ENCODE measurements at regions not wholly inside any gene's neighbourhood (a gene's known extent, or its start where the extent isn't known, plus 50 kb on each side); places are given as distances from the start of the nearest gene placed in this dataset.

- Histone ChIP-seq H3K4me3 (ENCODE audit: low read depth, low read length) (no peak overlapping the region), H3K27ac (ENCODE audit: extremely low read depth, low read depth, low read length) (no peak overlapping the region), H3K36me3 (ENCODE audit: control insufficient read depth in 2 of 2, insufficient read depth in 1 of 2, low read length in 2 of 2) (no peaks in the 10 kb centered on the region), H3K4me1 (ENCODE audit: control insufficient read depth, insufficient read depth, low read length) (no peaks in the 10 kb centered on the region), H3K9me3 (ENCODE audit: control insufficient read depth, insufficient read depth, low read depth, low read length) (no peaks in the 10 kb centered on the region)
- no peak for TF ChIP-seq ZNF248 (tag by site-specific recombination; IDR thresholded peaks at IDR 0.05)
- TF ChIP-seq SCRT1 (tag by site-specific recombination; IDR thresholded peaks at IDR 0.05; ENCODE audit: borderline replicate concordance), result no peak
- TF ChIP-seq, protein P1, sequence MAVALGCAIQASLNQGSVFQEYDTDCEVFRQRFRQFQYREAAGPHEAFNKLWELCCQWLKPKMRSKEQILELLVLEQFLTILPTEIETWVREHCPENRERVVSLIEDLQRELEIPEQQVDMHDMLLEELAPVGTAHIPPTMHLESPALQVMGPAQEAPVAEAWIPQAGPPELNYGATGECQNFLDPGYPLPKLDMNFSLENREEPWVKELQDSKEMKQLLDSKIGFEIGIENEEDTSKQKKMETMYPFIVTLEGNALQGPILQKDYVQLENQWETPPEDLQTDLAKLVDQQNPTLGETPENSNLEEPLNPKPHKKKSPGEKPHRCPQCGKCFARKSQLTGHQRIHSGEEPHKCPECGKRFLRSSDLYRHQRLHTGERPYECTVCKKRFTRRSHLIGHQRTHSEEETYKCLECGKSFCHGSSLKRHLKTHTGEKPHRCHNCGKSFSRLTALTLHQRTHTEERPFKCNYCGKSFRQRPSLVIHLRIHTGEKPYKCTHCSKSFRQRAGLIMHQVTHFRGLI (tag by site-specific recombination; IDR thresholded peaks at IDR 0.05), result no peak
- TF ChIP-seq SCRT2 (tag by site-specific recombination; IDR thresholded peaks at IDR 0.05), result no peak
- no peak for TF ChIP-seq ZNF658 (tag by site-specific recombination; IDR thresholded peaks at IDR 0.05)
- no peak for TF ChIP-seq ZNF785 (tag by site-specific recombination; IDR thresholded peaks at IDR 0.05)
- no peak for TF ChIP-seq ZNF664 (tag by site-specific recombination; IDR thresholded peaks at IDR 0.05)
- POLR2A ChIA-PET, result no interaction called here
- CTCF ChIA-PET, result no interaction called here
Observed at GRCh38 chr18:9020221-9020620, 82.3 kb upstream of the NDUFV2 start.

- ChIA-PET CTCF (no interaction called here), POLR2A (no interaction called here)
- TF ChIP-seq KLF7 (tag by site-specific recombination; IDR thresholded peaks at IDR 0.05; ENCODE audit: borderline replicate concordance) (no peak), ZNF843 (tag by site-specific recombination; IDR thresholded peaks at IDR 0.05) (no peak), YY1 (tag by site-specific recombination; IDR thresholded peaks at IDR 0.05) (no peak), ZNF148 (tag by site-specific recombination; IDR thresholded peaks at IDR 0.05; ENCODE audit: borderline replicate concordance) (no peak), MYNN (tag by site-specific recombination; IDR thresholded peaks at IDR 0.05; ENCODE audit: borderline replicate concordance) (no peak), ZFHX2 (tag by site-specific recombination; conservative IDR thresholded peaks at IDR 0.05) (no peak), ZNF555 (tag by site-specific recombination; conservative IDR thresholded peaks at IDR 0.05) (no peak), ZNF10 (tag by site-specific recombination; IDR thresholded peaks at IDR 0.05) (no peak), ZNF777 (tag by site-specific recombination; IDR thresholded peaks at IDR 0.05; ENCODE audit: borderline replicate concordance) (no peak), KLF17 (tag by site-specific recombination; IDR thresholded peaks at IDR 0.05) (no peak), ZSCAN23 (tag by site-specific recombination; IDR thresholded peaks at IDR 0.05) (no peak)
- TF ChIP-seq, protein P2, sequence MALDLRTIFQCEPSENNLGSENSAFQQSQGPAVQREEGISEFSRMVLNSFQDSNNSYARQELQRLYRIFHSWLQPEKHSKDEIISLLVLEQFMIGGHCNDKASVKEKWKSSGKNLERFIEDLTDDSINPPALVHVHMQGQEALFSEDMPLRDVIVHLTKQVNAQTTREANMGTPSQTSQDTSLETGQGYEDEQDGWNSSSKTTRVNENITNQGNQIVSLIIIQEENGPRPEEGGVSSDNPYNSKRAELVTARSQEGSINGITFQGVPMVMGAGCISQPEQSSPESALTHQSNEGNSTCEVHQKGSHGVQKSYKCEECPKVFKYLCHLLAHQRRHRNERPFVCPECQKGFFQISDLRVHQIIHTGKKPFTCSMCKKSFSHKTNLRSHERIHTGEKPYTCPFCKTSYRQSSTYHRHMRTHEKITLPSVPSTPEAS (tag by site-specific recombination; IDR thresholded peaks at IDR 0.05), result no peak
- TF ChIP-seq, protein P3, sequence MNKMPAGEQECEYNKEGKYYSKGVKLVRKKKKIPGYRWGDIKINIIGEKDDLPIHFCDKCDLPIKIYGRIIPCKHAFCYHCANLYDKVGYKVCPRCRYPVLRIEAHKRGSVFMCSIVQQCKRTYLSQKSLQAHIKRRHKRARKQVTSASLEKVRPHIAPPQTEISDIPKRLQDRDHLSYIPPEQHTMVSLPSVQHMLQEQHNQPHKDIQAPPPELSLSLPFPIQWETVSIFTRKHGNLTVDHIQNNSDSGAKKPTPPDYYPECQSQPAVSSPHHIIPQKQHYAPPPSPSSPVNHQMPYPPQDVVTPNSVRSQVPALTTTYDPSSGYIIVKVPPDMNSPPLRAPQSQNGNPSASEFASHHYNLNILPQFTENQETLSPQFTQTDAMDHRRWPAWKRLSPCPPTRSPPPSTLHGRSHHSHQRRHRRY (tag by site-specific recombination; IDR thresholded peaks at IDR 0.05), result no peak
- TF ChIP-seq, protein P4, sequence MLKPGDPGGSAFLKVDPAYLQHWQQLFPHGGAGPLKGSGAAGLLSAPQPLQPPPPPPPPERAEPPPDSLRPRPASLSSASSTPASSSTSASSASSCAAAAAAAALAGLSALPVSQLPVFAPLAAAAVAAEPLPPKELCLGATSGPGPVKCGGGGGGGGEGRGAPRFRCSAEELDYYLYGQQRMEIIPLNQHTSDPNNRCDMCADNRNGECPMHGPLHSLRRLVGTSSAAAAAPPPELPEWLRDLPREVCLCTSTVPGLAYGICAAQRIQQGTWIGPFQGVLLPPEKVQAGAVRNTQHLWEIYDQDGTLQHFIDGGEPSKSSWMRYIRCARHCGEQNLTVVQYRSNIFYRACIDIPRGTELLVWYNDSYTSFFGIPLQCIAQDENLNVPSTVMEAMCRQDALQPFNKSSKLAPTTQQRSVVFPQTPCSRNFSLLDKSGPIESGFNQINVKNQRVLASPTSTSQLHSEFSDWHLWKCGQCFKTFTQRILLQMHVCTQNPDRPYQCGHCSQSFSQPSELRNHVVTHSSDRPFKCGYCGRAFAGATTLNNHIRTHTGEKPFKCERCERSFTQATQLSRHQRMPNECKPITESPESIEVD (tag by site-specific recombination; IDR thresholded peaks at IDR 0.05), result no peak
- Histone ChIP-seq H3K9me3 (ENCODE audit: control insufficient read depth, insufficient read depth, low read depth, low read length) (no peaks in the 10 kb centered on the region), H3K27ac (ENCODE audit: extremely low read depth, low read depth, low read length) (no peak overlapping the region), H3K4me3 (ENCODE audit: low read depth, low read length) (no peak overlapping the region), H3K4me1 (ENCODE audit: control insufficient read depth, insufficient read depth, low read length) (no peaks in the 10 kb centered on the region), H3K36me3 (ENCODE audit: control insufficient read depth in 2 of 2, insufficient read depth in 1 of 2, low read length in 2 of 2) (no peaks in the 10 kb centered on the region)
Observed at GRCh38 chr18:9021458-9021857, 81.0 kb upstream of the NDUFV2 start.
